HUES6 (cell line): ENCODE measurements at regions not wholly inside any gene's neighbourhood (a gene's known extent, or its start where the extent isn't known, plus 50 kb on each side); places are given as distances from the start of the nearest gene placed in this dataset.

Source experiments
- H3K27ac ChIP-seq: 2 replicates; pipeline ENCODE4 v1.7.0; 2013; ENCODE audit warnings: low read depth, mild to moderate bottlenecking, low read length, inconsistent platforms
- H3K27me3 ChIP-seq: 2 replicates; pipeline ENCODE4 v1.6.1; 2013; ENCODE audit warnings: low read length; ENCODE audit not compliant: control insufficient read depth, insufficient read depth
- H3K36me3 ChIP-seq: 2 replicates; pipeline ENCODE4 v1.6.1; 2013; ENCODE audit warnings: low read length; ENCODE audit not compliant: control insufficient read depth, insufficient read depth
- H3K4me1 ChIP-seq: 2 replicates; pipeline ENCODE4 v1.6.1; 2013; ENCODE audit warnings: low read length; ENCODE audit not compliant: control insufficient read depth, insufficient read depth
- H3K4me3 ChIP-seq: 2 replicates; pipeline ENCODE4 v1.5.1; 2013; ENCODE audit warnings: low read depth, low read length
- H3K9ac ChIP-seq: one replicate; pipeline ENCODE4 v1.6.1; 2013; ENCODE audit warnings: mild to moderate bottlenecking, low read length
- H3K9me3 ChIP-seq: 2 replicates; pipeline ENCODE4 v1.6.1; 2013; ENCODE audit warnings: low read depth, low read length; ENCODE audit not compliant: control insufficient read depth, insufficient read depth

DNA sequence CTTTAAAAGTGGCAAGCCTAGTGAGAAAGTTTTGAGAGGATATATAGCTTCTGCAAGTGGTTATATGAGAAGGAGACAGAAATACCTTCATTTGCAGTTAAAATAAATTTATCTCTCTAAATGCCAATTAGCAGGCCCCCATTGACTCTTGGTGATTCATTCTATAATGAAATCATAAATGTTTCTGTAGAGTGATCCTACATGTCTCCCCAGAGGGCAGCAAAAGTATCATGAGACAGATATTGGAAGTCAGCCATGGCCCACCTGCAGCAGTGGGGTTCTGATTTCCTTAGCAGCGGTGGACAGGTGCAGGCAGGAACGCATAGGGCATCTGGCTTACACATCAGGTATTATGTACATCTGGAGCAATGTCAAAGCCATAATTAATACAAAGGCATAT lies 385.4 kb upstream of the SLC10A2 start:
- H3K9me3 ChIP-seq = no peaks in the 10 kb centered on the region
- no peak overlapping the region for H3K9ac ChIP-seq
- H3K36me3 ChIP-seq = no peaks in the 10 kb centered on the region
- no peak overlapping the region for H3K4me3 ChIP-seq
- peaks cover 4% of the 10 kb centered on the region for H3K4me1 ChIP-seq
- no peaks in the 10 kb centered on the region for H3K27me3 ChIP-seq
- H3K27ac ChIP-seq = no peak overlapping the region

GRCh38 chr13:103443604-103444003 lies 377.4 kb upstream of the SLC10A2 start:
- H3K9me3 ChIP-seq = no peaks in the 10 kb centered on the region
- H3K4me1 ChIP-seq = no peaks in the 10 kb centered on the region
- H3K27me3 ChIP-seq = no peaks in the 10 kb centered on the region
- H3K4me3 ChIP-seq = no peak overlapping the region
- H3K27ac ChIP-seq = no peak overlapping the region
- no peak overlapping the region for H3K9ac ChIP-seq
- no peaks in the 10 kb centered on the region for H3K36me3 ChIP-seq

- Histone ChIP-seq H3K36me3 (no peaks in the 10 kb centered on the region), H3K9ac (no peak overlapping the region), H3K9me3 (no peaks in the 10 kb centered on the region), H3K27ac (no peak overlapping the region), H3K27me3 (no peaks in the 10 kb centered on the region), H3K4me1 (peaks cover 6% of the 10 kb centered on the region), H3K4me3 (no peak overlapping the region)
These were observed 371.4 kb upstream of the SLC10A2 start for GRCh38 chr13:103437651-103438050.

DNA sequence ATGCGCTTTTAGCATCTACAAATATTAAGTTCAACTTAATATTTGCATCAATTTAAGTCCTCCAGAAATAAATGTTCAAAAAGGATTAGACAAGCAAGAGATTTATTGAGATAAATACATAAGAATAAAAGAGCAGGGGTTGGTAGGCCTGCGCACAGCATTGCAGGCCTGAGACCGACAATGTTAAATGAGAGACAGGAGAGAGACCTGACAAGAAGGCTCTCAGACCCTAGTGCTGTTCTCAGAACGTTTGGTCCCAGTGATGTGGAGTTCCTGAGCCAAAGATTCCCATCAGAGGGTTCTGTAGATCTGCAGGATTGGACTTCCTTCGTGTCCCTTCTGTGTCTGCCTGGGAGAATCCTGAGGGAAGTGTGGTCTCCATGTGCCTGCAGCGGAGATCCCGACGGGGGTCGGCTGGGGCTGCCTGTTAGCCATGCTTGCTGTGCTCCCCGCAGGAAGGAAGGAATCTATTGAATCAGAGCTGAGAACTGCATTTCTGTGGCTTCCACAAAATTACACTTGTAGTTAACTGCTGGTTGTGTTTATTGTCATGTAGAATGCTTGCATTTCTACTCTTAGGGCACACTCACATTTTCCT lies 369.9 kb upstream of the SLC10A2 start:
- Histone ChIP-seq H3K36me3 (no peaks in the 10 kb centered on the region), H3K27me3 (no peaks in the 10 kb centered on the region), H3K9ac (no peak overlapping the region), H3K4me3 (no peak overlapping the region), H3K27ac (no peak overlapping the region), H3K4me1 (peaks cover 6% of the 10 kb centered on the region), H3K9me3 (no peaks in the 10 kb centered on the region)

GRCh38 chr13:103431856-103432255 lies 365.6 kb upstream of the SLC10A2 start:
- no peak overlapping the region for H3K4me3 ChIP-seq
- H3K36me3 ChIP-seq = no peaks in the 10 kb centered on the region
- H3K9ac ChIP-seq = no peak overlapping the region
- no peaks in the 10 kb centered on the region for H3K27me3 ChIP-seq
- H3K4me1 ChIP-seq = peaks cover 6% of the 10 kb centered on the region
- no peak overlapping the region for H3K27ac ChIP-seq
- 0 out of 2 replicates have a peak, but pooled peaks cover 5% of the 10 kb centered on the region for H3K9me3 ChIP-seq

DNA sequence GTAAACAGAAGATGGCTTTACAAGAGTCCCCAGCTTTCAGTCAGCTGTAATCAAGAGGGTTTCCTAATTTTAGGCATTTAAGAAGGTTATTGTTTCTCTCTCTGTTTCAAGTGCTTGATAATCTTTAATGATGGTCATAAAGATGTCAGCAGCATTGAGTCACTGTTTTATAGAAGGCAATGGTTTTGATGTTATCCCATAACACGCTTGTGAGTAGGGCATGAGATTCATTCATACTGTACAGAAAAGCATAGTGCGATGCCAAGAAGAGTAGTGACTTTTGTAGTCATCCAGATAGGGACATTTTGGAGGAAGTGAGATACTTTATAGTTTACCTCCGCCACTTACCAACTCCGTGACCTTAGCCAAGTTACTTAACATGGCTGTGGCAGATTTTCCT lies 364.2 kb upstream of the SLC10A2 start:
- Histone ChIP-seq H3K27ac (no peak overlapping the region), H3K4me3 (no peak overlapping the region), H3K36me3 (no peaks in the 10 kb centered on the region), H3K27me3 (no peaks in the 10 kb centered on the region), H3K4me1 (no peaks in the 10 kb centered on the region), H3K9ac (no peak overlapping the region), H3K9me3 (0 out of 2 replicates have a peak, but pooled peaks cover 5% of the 10 kb centered on the region)

- Histone ChIP-seq H3K4me3 (no peak overlapping the region), H3K9ac (no peak overlapping the region), H3K27me3 (no peaks in the 10 kb centered on the region), H3K36me3 (no peaks in the 10 kb centered on the region), H3K9me3 (no peaks in the 10 kb centered on the region), H3K27ac (no peak overlapping the region), H3K4me1 (peaks cover 2% of the 10 kb centered on the region; the same call in 1 of the 2 replicates)
These were observed 343.8 kb upstream of the SLC10A2 start for GRCh38 chr13:103410002-103410401.

DNA sequence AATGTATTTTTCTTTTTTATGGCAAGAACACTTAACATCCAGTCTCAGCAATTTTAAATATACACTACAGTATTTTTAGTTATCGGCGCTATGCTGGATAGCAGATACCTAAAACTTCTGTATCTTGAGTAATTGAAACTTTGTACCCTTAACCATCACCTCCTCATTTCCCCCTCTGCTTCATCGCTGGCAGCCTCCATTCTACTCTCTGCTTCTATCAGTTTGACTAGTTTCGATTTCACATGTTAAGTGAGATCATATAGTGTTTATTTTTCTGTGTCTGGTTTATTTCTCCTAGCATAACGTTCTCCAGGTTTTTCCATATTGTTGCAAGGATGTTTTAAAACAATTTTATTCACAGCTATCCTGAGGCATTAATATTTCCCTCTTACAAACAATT lies 340.8 kb upstream of the SLC10A2 start:
- Histone ChIP-seq H3K36me3 (no peaks in the 10 kb centered on the region), H3K4me3 (no peak overlapping the region), H3K9ac (no peak overlapping the region), H3K27ac (no peak overlapping the region), H3K4me1 (peaks cover 15% of the 10 kb centered on the region; the same call in 1 of the 2 replicates), H3K9me3 (no peaks in the 10 kb centered on the region), H3K27me3 (no peaks in the 10 kb centered on the region)

- Histone ChIP-seq H3K4me3 (no peak overlapping the region), H3K27ac (no peak overlapping the region), H3K27me3 (no peaks in the 10 kb centered on the region), H3K36me3 (no peaks in the 10 kb centered on the region), H3K9me3 (no peaks in the 10 kb centered on the region), H3K9ac (no peak overlapping the region), H3K4me1 (peaks cover 15% of the 10 kb centered on the region; the same call in 1 of the 2 replicates)
These were observed 339.1 kb upstream of the SLC10A2 start for GRCh38 chr13:103405297-103405696.

GRCh38 chr13:103403814-103404213 lies 337.6 kb upstream of the SLC10A2 start:
- no peaks in the 10 kb centered on the region for H3K36me3 ChIP-seq
- H3K27me3 ChIP-seq = no peaks in the 10 kb centered on the region
- H3K27ac ChIP-seq = no peak overlapping the region
- H3K9ac ChIP-seq = no peak overlapping the region
- peaks cover 7% of the 10 kb centered on the region for H3K9me3 ChIP-seq
- H3K4me3 ChIP-seq = no peak overlapping the region
- peaks cover 15% of the 10 kb centered on the region; the same call in 1 of the 2 replicates for H3K4me1 ChIP-seq

GRCh38 chr13:103403148-103403740 lies 337.0 kb upstream of the SLC10A2 start:
- Histone ChIP-seq H3K27ac (no peak overlapping the region), H3K36me3 (0 out of 2 replicates have a peak, but pooled peaks cover 2% of the 10 kb centered on the region), H3K9me3 (peaks cover 13% of the 10 kb centered on the region), H3K4me3 (no peak overlapping the region), H3K27me3 (no peaks in the 10 kb centered on the region), H3K9ac (no peak overlapping the region), H3K4me1 (peaks cover 15% of the 10 kb centered on the region; the same call in 1 of the 2 replicates)
